SKM-1 (cell line): ENCODE measurements at regions not wholly inside any gene's neighbourhood (a gene's known extent, or its start where the extent isn't known, plus 50 kb on each side); places are given as distances from the start of the nearest gene placed in this dataset.
"Not testable (repeated sequence)": the region's sequence is repeated elsewhere in the genome, so short reads cannot be mapped to it uniquely, and the experiment has no call there.

Source experiments
- DNase-seq: peaks from one replicate; lab custom pipeline; 2025; ENCODE audit not compliant: unreplicated experiment; lab: John Stamatoyannopoulos, UW

GRCh38 chr6:78639111-78640110, 227.9 kb upstream of the IRAK1BP1 start:
- DNase-seq, result no peak

- not testable (repeated sequence) for DNase-seq
Observed at GRCh38 chr6:78643976-78644375, 223.4 kb upstream of the IRAK1BP1 start.

DNA sequence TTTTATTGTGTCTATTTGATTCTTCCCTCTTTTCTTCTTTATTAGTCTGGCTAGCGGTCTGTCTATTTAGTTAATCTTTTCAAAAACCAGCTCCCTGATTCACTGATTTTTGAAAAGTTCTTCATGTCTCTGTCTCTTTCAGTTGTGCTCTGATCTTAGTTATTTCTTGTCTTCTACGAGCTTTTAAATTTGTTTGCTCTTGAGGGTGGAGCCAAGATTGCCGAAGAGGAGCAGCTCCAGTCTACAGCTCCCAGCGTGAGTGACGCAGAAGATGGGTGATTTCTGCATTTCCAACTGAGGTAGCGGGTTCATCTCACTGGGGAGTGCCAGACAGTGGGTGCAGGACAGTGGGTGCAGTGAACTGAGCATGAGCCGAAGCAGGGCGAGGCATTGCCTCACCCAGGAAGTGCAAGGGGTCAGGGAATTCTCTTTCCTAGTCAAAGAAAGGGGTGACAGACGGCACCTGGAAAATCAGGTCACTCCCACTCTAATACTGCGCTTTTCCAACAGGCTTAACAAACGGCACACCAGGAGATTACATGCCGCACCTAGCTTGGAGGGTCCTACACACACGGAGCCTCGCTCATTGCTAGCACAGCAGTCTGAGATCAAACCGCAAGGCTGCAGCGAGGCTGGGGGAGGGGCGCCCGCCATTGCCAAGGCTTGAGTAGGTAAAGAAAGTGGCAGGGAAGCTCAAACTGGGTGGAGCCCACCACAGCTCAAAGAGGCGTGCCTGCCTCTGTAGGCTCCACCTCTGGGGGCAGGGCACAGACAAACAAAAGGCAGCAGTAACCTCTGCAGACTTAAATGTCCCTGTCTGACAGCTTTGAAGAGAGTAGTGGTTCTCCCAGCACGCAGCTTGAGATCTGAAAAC, 220.6 kb upstream of the IRAK1BP1 start:
- not testable (repeated sequence) for DNase-seq

DNA sequence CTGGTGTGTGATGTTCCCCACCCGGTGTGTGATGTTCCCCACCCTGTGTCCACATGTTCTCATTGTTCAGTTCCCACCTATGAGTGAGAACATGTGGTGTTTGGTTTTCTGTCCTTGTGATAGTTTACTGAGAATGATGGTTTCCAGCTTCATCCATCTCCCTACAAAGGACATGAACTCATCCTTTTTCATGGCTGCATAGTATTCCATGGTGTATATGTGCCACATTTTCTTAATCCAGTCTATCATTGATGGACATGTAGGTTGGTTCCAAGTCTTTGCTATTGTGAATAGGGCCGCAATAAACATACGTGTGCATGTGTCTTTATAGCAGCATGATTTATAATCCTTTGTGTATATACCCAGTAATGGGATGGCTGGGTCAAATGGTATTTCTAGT, 201.5 kb upstream of the IRAK1BP1 start:
- not testable (repeated sequence) for DNase-seq

DNA sequence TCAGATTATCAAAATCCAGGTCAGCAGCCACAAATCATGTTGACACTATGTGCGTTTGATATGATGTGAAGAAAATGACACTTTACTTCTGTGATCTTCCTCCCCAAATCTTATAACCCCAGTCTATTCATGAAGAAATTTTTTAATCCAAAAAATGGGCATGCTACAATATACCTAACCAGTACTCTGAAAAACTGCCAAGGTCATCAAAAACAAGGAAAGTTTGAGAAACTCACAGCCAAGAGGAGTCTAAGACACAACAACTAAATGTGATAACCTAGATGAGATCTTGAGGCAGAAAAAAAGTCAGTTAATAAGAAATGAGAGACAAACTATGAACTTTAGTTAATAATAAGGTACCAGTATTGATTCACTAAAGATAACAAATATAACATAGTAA, 200.6 kb upstream of the IRAK1BP1 start:
- DNase-seq, result no peak

GRCh38 chr6:78670156-78670555, 197.2 kb upstream of the IRAK1BP1 start:
- DNase-seq, result no peak

GRCh38 chr6:78670802-78671201, 196.5 kb upstream of the IRAK1BP1 start:
- DNase-seq, result no peak

- DNase-seq, result not testable (repeated sequence)
Observed at GRCh38 chr6:78676069-78677007, 191.0 kb upstream of the IRAK1BP1 start.

- no peak for DNase-seq
Observed at GRCh38 chr6:78688668-78689067, 178.7 kb upstream of the IRAK1BP1 start.

GRCh38 chr6:78693835-78694234, 173.5 kb upstream of the IRAK1BP1 start:
- no peak for DNase-seq

DNA sequence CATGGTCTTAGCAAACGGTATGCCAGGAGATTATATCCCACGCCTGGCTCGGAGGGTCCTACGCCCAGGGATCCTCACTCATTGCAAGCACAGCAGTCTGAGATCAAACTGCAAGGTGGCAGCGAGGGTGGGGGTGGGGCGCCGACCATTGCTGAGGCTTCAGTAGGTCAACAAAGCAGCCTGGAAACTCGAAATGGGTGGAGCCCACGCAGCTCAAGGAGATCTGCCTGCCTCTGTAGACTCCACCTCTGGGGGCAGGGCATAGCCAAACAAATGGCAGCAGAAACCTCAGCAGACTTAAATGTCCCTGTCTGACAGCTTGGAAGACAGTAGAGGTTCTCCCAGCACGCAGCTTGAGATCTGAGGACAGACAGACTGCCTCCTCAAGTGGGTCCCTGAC, 172.7 kb upstream of the IRAK1BP1 start:
- DNase-seq, result not testable (repeated sequence)

DNA sequence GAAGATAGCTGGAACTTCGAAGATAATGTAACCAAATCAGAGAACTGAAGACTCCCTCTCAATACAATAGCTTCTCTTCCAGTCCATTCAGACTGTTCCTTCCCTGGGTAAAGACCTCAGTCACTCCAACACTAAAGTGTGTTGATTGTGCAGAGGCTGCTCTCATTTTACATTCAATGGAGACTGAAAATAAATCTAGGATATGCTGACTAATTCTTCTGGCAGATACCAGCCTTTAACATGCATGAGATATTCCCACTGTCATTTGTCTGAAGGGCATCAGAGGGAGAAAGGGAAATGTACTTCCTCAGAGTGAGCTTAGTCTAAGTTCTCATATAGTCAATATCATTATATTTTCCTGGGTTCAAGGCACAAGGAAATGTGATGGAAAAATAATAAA, 166.4 kb upstream of the IRAK1BP1 start:
- DNase-seq, result no peak

DNA sequence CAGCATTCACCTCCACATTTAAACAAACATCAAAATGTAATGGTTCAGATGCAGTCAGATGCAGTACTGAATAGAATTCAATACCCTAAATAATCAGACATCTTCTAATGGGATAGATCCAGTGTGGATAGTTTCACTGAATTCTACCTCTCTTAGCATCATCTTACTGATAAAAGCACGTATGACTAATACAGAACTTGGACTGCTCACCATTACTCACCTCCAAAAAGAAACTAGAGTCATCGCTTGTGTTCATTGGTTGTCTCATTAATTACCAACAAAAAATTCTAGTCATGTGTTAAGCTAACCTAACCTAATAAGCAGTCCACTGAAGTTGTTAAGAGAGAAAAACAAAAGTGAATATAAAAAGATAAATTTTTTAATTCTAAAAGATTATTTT, 165.9 kb upstream of the IRAK1BP1 start:
- DNase-seq, result no peak

GRCh38 chr6:78709021-78709420, 158.3 kb upstream of the IRAK1BP1 start:
- no peak for DNase-seq

GRCh38 chr6:78713564-78713963, 153.8 kb upstream of the IRAK1BP1 start:
- DNase-seq, result no peak

- no peak for DNase-seq
Observed at GRCh38 chr6:78744144-78744543, 123.2 kb upstream of the IRAK1BP1 start.

DNA sequence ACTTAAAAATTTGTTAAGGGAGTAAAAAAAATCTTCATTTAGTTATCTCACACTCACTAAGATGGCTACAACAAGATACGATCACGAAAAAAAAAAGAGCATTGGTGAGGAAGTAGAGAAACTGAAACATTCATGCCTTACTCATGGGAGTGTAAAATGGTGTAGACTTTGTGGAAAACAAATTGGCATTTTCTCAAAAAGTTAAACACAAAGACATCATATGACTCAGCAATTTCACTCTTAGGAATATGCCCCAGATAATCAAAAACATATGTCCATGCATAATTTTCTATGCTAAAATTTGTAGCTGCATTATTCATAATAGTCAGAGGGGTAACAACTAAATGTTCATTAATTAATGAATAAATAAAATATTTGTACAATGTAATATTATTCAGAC, 120.9 kb upstream of the IRAK1BP1 start:
- DNase-seq, result no peak

DNA sequence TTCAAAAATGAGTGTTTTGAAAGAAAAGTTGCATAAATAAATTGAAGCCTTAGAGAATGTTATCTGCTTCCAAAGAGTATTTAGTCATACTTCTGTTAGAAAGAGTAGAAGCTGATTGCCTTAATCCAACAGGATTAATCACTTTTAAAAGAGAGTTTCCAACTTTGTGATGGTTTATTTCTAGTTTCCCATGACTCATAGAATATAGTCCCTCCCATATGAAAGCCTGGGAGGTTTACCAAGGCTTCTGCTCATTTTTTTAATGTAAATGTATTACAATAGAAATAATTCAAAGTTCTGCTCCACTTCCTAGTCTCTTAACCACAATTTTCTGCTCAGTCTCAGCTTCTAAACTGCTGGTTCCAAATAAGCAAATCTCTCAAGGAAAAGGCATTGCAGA, 118.0 kb upstream of the IRAK1BP1 start:
- DNase-seq, result no peak

- not testable (repeated sequence) for DNase-seq
Observed at GRCh38 chr6:78758297-78758798, 109.0 kb upstream of the IRAK1BP1 start.

DNA sequence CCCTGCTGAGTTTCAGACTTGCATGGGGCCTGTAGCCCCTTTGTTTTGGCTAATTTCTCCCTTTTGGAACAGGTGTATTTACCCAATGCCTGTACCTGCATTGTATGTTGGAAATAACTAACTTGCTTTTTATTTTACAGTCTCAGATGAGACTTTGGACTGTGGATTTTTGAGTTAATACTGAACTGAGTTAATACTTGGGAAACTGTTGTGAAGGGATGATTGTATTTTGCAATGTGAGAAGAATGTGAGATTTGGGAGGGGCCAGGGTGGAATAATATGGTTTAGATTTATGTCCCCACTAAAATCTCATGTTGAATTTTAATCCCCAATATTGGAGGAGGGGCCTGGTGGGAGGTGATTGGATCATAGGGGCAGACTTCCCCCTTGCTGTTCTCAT, 99.1 kb upstream of the IRAK1BP1 start:
- no peak for DNase-seq
